Uterus (tissue), 2 donors: ENCODE measurements at regions not wholly inside any gene's neighbourhood (a gene's known extent, or its start where the extent isn't known, plus 50 kb on each side); places are given as distances from the start of the nearest gene placed in this dataset.

Source experiments
- CTCF ChIP-seq, 4 experiments: fragments of 200-600 bp in 2 of 4; fragments of 450-650 bp in 2 of 4; sonication (generic) in 2 of 4; IDR thresholded peaks; one replicate each; pipeline ENCODE4 v1.5.1; 2016 to 2019; ENCODE audit warnings: antibody characterized with exemption in 4 of 4, mild to moderate bottlenecking in 2 of 4, moderate library complexity in 1 of 4
- POLR2A ChIP-seq, 2 donors: fragments of 450-650 bp; IDR thresholded peaks; one replicate each; pipeline ENCODE4 v1.6.1; 2016; ENCODE audit warnings: antibody characterized with exemption in 2 of 2, mild to moderate bottlenecking in 1 of 2, moderate library complexity in 1 of 2

GRCh38 chr19:30625947-30626625 is 253.9 kb downstream of the ZNF536 start:
- TF ChIP-seq POLR2A (IDR thresholded peaks at IDR 0.05) (no peak), CTCF (IDR thresholded peaks at IDR 0.05) (no peak)
